ENCODE measurements at regions not wholly inside any gene's neighbourhood (a gene's known extent, or its start where the extent isn't known, plus 50 kb on each side); places are given as distances from the start of the nearest gene placed in this dataset.

GRCh38 chr6:804771-805170 is 111.8 kb upstream of the EXOC2 start:
- Mint-ChIP-seq H3K27ac (no peak overlapping the region), H3K4me3 (no peak overlapping the region), H3K36me3 (no peaks in the 10 kb centered on the region), H3K9me3 (peaks cover 4% of the 10 kb centered on the region), H3K4me1 (peaks cover 2% of the 10 kb centered on the region), H3K27me3 (ENCODE audit: low read depth) (no peaks in the 10 kb centered on the region; the same call in 1 of the 2 replicates)
- DNase-seq (ENCODE audit: low spot score), result no peak
- ChIA-PET POLR2A (no interaction called here), CTCF (no interaction called here)
- no peak for ATAC-seq
- no peak for TF ChIP-seq NR1H2 (CRISPR knock-in tag; IDR thresholded peaks at IDR 0.05)
- TF ChIP-seq, protein P1, sequence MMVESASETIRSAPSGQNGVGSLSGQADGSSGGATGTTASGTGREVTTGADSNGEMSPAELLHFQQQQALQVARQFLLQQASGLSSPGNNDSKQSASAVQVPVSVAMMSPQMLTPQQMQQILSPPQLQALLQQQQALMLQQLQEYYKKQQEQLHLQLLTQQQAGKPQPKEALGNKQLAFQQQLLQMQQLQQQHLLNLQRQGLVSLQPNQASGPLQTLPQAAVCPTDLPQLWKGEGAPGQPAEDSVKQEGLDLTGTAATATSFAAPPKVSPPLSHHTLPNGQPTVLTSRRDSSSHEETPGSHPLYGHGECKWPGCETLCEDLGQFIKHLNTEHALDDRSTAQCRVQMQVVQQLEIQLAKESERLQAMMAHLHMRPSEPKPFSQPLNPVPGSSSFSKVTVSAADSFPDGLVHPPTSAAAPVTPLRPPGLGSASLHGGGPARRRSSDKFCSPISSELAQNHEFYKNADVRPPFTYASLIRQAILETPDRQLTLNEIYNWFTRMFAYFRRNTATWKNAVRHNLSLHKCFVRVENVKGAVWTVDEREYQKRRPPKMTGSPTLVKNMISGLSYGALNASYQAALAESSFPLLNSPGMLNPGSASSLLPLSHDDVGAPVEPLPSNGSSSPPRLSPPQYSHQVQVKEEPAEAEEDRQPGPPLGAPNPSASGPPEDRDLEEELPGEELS (CRISPR knock-in tag; IDR thresholded peaks at IDR 0.05), result no peak
- TF ChIP-seq ZNF121 (CRISPR knock-in tag; IDR thresholded peaks at IDR 0.05), result no peak
- TF ChIP-seq, protein P2, sequence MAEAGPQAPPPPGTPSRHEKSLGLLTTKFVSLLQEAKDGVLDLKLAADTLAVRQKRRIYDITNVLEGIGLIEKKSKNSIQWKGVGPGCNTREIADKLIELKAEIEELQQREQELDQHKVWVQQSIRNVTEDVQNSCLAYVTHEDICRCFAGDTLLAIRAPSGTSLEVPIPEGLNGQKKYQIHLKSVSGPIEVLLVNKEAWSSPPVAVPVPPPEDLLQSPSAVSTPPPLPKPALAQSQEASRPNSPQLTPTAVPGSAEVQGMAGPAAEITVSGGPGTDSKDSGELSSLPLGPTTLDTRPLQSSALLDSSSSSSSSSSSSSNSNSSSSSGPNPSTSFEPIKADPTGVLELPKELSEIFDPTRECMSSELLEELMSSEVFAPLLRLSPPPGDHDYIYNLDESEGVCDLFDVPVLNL (CRISPR knock-in tag; IDR thresholded peaks at IDR 0.05; ENCODE audit: borderline replicate concordance, low read depth), result no peak
- TF ChIP-seq CBFB (CRISPR knock-in tag; IDR thresholded peaks at IDR 0.05; ENCODE audit: low read depth), result no peak
- no peak for TF ChIP-seq KAT7 (CRISPR knock-in tag; IDR thresholded peaks at IDR 0.05; ENCODE audit: borderline replicate concordance)
- TF ChIP-seq GRHL2 (CRISPR knock-in tag; IDR thresholded peaks at IDR 0.05; ENCODE audit: insufficient replicate concordance, severe bottlenecking), result no peak
- no peak for TF ChIP-seq ATF3 (CRISPR knock-in tag; conservative IDR thresholded peaks at IDR 0.05)

- H3K4me3 Mint-ChIP-seq, result no peak overlapping the region
- no peak for ATAC-seq
- no peaks in the 10 kb centered on the region for H3K36me3 Mint-ChIP-seq
- CTCF ChIA-PET, result no interaction called here
- no peaks in the 10 kb centered on the region; the same call in 1 of the 2 replicates for H3K27me3 Mint-ChIP-seq (ENCODE audit: low read depth)
- POLR2A ChIA-PET, result no interaction called here
- no peak for DNase-seq (ENCODE audit: low spot score)
- peaks cover 7% of the 10 kb centered on the region for H3K4me1 Mint-ChIP-seq
- H3K9me3 Mint-ChIP-seq, result peaks cover 4% of the 10 kb centered on the region
- H3K27ac Mint-ChIP-seq, result no peak overlapping the region
- TF ChIP-seq NR3C1 (CRISPR knock-in tag; conservative IDR thresholded peaks at IDR 0.05; ENCODE audit: low read depth) (no peak), NFATC4 (CRISPR knock-in tag; IDR thresholded peaks at IDR 0.05) (no peak), ZBTB21 (CRISPR knock-in tag; IDR thresholded peaks at IDR 0.05; ENCODE audit: borderline replicate concordance) (no peak), CREB1 (CRISPR knock-in tag; IDR thresholded peaks at IDR 0.05) (no peak), HMGA2 (CRISPR knock-in tag; IDR thresholded peaks at IDR 0.05) (no peak), ESRRA (CRISPR knock-in tag; IDR thresholded peaks at IDR 0.05; ENCODE audit: borderline replicate concordance) (no peak), TCF7 (CRISPR knock-in tag; IDR thresholded peaks at IDR 0.05; ENCODE audit: low read depth) (no peak), CBFB (CRISPR knock-in tag; IDR thresholded peaks at IDR 0.05; ENCODE audit: low read depth) (no peak), GRHL2 (CRISPR knock-in tag; IDR thresholded peaks at IDR 0.05; ENCODE audit: insufficient replicate concordance, severe bottlenecking) (no peak), SOX15 (CRISPR knock-in tag; IDR thresholded peaks at IDR 0.05) (no peak), KAT7 (CRISPR knock-in tag; IDR thresholded peaks at IDR 0.05; ENCODE audit: borderline replicate concordance) (no peak), ZNF425 (CRISPR knock-in tag; conservative IDR thresholded peaks at IDR 0.05) (no peak), ATF1 (CRISPR knock-in tag; IDR thresholded peaks at IDR 0.05) (no peak)
- TF ChIP-seq, protein P3, sequence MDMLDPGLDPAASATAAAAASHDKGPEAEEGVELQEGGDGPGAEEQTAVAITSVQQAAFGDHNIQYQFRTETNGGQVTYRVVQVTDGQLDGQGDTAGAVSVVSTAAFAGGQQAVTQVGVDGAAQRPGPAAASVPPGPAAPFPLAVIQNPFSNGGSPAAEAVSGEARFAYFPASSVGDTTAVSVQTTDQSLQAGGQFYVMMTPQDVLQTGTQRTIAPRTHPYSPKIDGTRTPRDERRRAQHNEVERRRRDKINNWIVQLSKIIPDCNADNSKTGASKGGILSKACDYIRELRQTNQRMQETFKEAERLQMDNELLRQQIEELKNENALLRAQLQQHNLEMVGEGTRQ (CRISPR knock-in tag; IDR thresholded peaks at IDR 0.05), result no peak
- TF ChIP-seq, protein P4, sequence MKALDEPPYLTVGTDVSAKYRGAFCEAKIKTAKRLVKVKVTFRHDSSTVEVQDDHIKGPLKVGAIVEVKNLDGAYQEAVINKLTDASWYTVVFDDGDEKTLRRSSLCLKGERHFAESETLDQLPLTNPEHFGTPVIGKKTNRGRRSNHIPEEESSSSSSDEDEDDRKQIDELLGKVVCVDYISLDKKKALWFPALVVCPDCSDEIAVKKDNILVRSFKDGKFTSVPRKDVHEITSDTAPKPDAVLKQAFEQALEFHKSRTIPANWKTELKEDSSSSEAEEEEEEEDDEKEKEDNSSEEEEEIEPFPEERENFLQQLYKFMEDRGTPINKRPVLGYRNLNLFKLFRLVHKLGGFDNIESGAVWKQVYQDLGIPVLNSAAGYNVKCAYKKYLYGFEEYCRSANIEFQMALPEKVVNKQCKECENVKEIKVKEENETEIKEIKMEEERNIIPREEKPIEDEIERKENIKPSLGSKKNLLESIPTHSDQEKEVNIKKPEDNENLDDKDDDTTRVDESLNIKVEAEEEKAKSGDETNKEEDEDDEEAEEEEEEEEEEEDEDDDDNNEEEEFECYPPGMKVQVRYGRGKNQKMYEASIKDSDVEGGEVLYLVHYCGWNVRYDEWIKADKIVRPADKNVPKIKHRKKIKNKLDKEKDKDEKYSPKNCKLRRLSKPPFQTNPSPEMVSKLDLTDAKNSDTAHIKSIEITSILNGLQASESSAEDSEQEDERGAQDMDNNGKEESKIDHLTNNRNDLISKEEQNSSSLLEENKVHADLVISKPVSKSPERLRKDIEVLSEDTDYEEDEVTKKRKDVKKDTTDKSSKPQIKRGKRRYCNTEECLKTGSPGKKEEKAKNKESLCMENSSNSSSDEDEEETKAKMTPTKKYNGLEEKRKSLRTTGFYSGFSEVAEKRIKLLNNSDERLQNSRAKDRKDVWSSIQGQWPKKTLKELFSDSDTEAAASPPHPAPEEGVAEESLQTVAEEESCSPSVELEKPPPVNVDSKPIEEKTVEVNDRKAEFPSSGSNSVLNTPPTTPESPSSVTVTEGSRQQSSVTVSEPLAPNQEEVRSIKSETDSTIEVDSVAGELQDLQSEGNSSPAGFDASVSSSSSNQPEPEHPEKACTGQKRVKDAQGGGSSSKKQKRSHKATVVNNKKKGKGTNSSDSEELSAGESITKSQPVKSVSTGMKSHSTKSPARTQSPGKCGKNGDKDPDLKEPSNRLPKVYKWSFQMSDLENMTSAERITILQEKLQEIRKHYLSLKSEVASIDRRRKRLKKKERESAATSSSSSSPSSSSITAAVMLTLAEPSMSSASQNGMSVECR (CRISPR knock-in tag; IDR thresholded peaks at IDR 0.05; ENCODE audit: borderline replicate concordance), result no peak
- TF ChIP-seq, protein P2 (CRISPR knock-in tag; IDR thresholded peaks at IDR 0.05; ENCODE audit: borderline replicate concordance, low read depth), result no peak
- TF ChIP-seq, protein P5, sequence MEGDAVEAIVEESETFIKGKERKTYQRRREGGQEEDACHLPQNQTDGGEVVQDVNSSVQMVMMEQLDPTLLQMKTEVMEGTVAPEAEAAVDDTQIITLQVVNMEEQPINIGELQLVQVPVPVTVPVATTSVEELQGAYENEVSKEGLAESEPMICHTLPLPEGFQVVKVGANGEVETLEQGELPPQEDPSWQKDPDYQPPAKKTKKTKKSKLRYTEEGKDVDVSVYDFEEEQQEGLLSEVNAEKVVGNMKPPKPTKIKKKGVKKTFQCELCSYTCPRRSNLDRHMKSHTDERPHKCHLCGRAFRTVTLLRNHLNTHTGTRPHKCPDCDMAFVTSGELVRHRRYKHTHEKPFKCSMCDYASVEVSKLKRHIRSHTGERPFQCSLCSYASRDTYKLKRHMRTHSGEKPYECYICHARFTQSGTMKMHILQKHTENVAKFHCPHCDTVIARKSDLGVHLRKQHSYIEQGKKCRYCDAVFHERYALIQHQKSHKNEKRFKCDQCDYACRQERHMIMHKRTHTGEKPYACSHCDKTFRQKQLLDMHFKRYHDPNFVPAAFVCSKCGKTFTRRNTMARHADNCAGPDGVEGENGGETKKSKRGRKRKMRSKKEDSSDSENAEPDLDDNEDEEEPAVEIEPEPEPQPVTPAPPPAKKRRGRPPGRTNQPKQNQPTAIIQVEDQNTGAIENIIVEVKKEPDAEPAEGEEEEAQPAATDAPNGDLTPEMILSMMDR (IDR thresholded peaks at IDR 0.05), result no peak
Measured at GRCh38 chr6:804317-804716, 111.4 kb upstream of the EXOC2 start.
